HepG2 (cell line): ENCODE measurements at regions not wholly inside any gene's neighbourhood (a gene's known extent, or its start where the extent isn't known, plus 50 kb on each side); places are given as distances from the start of the nearest gene placed in this dataset.
A peak's percentile ranks its signal among the peaks of the same experiment; 100 is the strongest.

Source experiments
- CBFB ChIP-seq: sonication (generic); formaldehyde crosslinking; IDR thresholded peaks from 2 replicates; pipeline ENCODE4 v1.4.0; 2020; ENCODE audit warnings: missing genetic modification reagents
- CC2D1A ChIP-seq: sonication (generic); formaldehyde crosslinking; IDR thresholded peaks from 2 replicates; pipeline ENCODE4 v1.8.1; 2023; ENCODE audit warnings: mild to moderate bottlenecking, missing genetic modification reagents
- CENPX ChIP-seq: sonication (generic); formaldehyde crosslinking; IDR thresholded peaks from 2 replicates; pipeline ENCODE4 v1.9.0; 2021; ENCODE audit warnings: mild to moderate bottlenecking, missing genetic modification reagents, moderate library complexity
- CHCHD3 ChIP-seq: sonication (generic); formaldehyde crosslinking; IDR thresholded peaks from 2 replicates; pipeline ENCODE4 v1.8.0; 2022; ENCODE audit warnings: mild to moderate bottlenecking, missing genetic modification reagents, moderate library complexity
- FLYWCH1 ChIP-seq: sonication (generic); formaldehyde crosslinking; IDR thresholded peaks from 2 replicates; pipeline ENCODE4 v1.8.1; 2023; ENCODE audit warnings: mild to moderate bottlenecking, missing genetic modification reagents
- FOXA1 ChIP-seq, 2 experiments: fragments of 450-650 bp in 1 of 2; sonication (generic) in 1 of 2; formaldehyde crosslinking in 1 of 2; IDR thresholded peaks; 2 replicates each; pipeline versions ENCODE4 v1.4.0 to v1.6.1; 2016 to 2020; ENCODE audit warnings: missing genetic modification reagents in 1 of 2
- GMEB2 ChIP-seq: IDR thresholded peaks from 2 replicates; pipeline ENCODE4 v1.6.1; 2016; ENCODE audit warnings: missing biosample characterization, missing genetic modification reagents, low read depth
- HOXA3 ChIP-seq: sonication (generic); formaldehyde crosslinking; IDR thresholded peaks from 2 replicates; pipeline ENCODE4 v1.5.0; 2020; ENCODE audit warnings: missing genetic modification reagents
- KDM1A ChIP-seq: IDR thresholded peaks from 2 replicates; pipeline ENCODE4 v1.6.1; 2016; ENCODE audit warnings: missing compliant biosample characterization
- KDM2A ChIP-seq: sonication (generic); formaldehyde crosslinking; IDR thresholded peaks from 2 replicates; pipeline ENCODE4 v1.4.0; 2020; ENCODE audit warnings: low read depth, missing genetic modification reagents, borderline replicate concordance
- MLLT10 ChIP-seq: sonication (generic); formaldehyde crosslinking; IDR thresholded peaks from 2 replicates; pipeline ENCODE4 v1.4.0; 2020; ENCODE audit warnings: missing genetic modification reagents
- MTF1 ChIP-seq: sonication (generic); formaldehyde crosslinking; IDR thresholded peaks from 2 replicates; pipeline ENCODE4 v1.5.0; 2020; ENCODE audit warnings: missing genetic modification reagents
- NFIB ChIP-seq: sonication (generic); formaldehyde crosslinking; IDR thresholded peaks from 2 replicates; pipeline ENCODE4 v1.9.0; 2021; ENCODE audit warnings: missing genetic modification reagents, mild to moderate bottlenecking, borderline replicate concordance
- RFXAP ChIP-seq: sonication (generic); formaldehyde crosslinking; IDR thresholded peaks from 2 replicates; pipeline ENCODE4 v1.4.0; 2020; ENCODE audit warnings: missing genetic modification reagents, borderline replicate concordance
- RNF219 ChIP-seq: sonication (generic); formaldehyde crosslinking; IDR thresholded peaks from 2 replicates; pipeline ENCODE4 v1.5.0; 2020; ENCODE audit warnings: mild to moderate bottlenecking, missing genetic modification reagents
- SP4 ChIP-seq: sonication (generic); formaldehyde crosslinking; IDR thresholded peaks from 2 replicates; pipeline ENCODE4 v1.8.1; 2023; ENCODE audit warnings: mild to moderate bottlenecking, missing genetic modification reagents
- TGIF2 ChIP-seq: IDR thresholded peaks from 2 replicates; pipeline ENCODE4 v1.6.1; 2016; ENCODE audit warnings: control low read depth, missing compliant biosample characterization
- XBP1 ChIP-seq: sonication (generic); formaldehyde crosslinking; IDR thresholded peaks from 2 replicates; pipeline ENCODE4 v1.5.0; 2020; ENCODE audit warnings: missing genetic modification reagents
- ZBTB4 ChIP-seq: sonication (generic); formaldehyde crosslinking; IDR thresholded peaks from 2 replicates; pipeline ENCODE4 v1.4.0; 2020; ENCODE audit warnings: missing genetic modification reagents, mild to moderate bottlenecking, borderline replicate concordance
- ZNF143 ChIP-seq: sonication (generic); formaldehyde crosslinking; IDR thresholded peaks from 2 replicates; pipeline ENCODE4 v1.4.0; 2020; ENCODE audit warnings: missing genetic modification reagents
- ZNF33A ChIP-seq: sonication (generic); formaldehyde crosslinking; IDR thresholded peaks from 2 replicates; pipeline ENCODE4 v1.5.1; 2020; ENCODE audit warnings: missing genetic modification reagents, mild to moderate bottlenecking, moderate library complexity, borderline replicate concordance
- ZNF33B ChIP-seq: sonication (generic); formaldehyde crosslinking; IDR thresholded peaks from 2 replicates; pipeline ENCODE4 v1.5.1; 2020; ENCODE audit warnings: mild to moderate bottlenecking, missing genetic modification reagents
- ZNF354B ChIP-seq: sonication (generic); formaldehyde crosslinking; IDR thresholded peaks from 2 replicates; pipeline ENCODE4 v1.8.0; 2022; ENCODE audit warnings: mild to moderate bottlenecking, missing genetic modification reagents
- ZNF576 ChIP-seq: sonication (generic); formaldehyde crosslinking; IDR thresholded peaks from 2 replicates; pipeline ENCODE4 v1.4.0; 2020; ENCODE audit warnings: mild to moderate bottlenecking, missing genetic modification reagents

DNA sequence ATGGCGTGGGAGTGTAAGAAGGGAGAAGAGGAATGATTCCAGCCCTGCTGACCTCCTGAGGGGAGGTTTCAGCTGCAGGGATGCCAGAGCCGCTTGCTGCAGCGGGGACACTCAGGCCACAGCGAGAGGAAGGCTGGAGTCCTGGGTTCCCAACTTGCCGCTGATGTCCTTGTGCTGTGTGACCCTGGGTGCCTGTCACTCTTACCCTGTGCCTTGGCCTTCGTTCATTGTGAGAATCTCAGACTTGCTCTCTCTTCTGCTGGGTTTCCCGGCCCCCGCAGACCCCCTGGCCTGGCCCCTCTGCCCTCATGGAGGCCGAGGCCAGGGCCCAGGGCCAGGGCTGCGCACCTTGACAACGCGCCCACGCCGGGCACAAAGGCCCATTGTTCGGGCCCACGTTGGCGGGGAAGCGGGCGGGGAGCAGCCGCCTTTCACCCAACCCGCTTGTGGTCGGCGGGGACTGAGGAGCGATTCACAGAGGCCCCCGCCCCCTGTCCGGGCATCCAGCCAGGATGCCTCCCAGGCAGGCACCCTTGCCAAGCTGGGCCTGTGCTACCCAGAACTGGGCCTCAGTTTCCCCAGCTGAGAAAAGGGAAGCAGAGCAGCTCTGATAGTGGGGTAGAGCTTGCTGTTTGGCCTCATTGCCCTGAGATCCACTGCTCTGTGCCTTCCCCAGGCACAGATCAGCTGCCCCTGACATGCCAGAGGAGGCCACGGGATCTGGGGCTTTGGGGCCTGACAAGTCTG is 52.4 kb downstream of the CEBPB start (continued):
- TF ChIP-seq RNF219 (CRISPR knock-in tag) (no peak), CENPX (CRISPR knock-in tag) (no peak), ZNF354B (CRISPR knock-in tag) (no peak), GMEB2 (CRISPR knock-in tag) (peak; percentile 55; the same call in 1 of the 2 replicates), FLYWCH1 (CRISPR knock-in tag) (no peak), ZNF33A (CRISPR knock-in tag) (peak; percentile 47; the same call in 1 of the 2 replicates), NFIB (CRISPR knock-in tag) (no peak), FOXA1 (IDR thresholded peaks at IDR 0.05) (no peak), FOXA1 (CRISPR knock-in tag; IDR thresholded peaks at IDR 0.05) (peak; percentile 5; the same call in 1 of the 2 replicates), CBFB (CRISPR knock-in tag) (peak; percentile 93), ZBTB4 (CRISPR knock-in tag) (0 out of 2 replicates have a peak, but pooled peaks have one; percentile 63), SP4 (peak; percentile 81; the same call in 1 of the 2 replicates), ZNF576 (CRISPR knock-in tag) (peak; percentile 70; the same call in 1 of the 2 replicates), HOXA3 (CRISPR knock-in tag) (peak; percentile 95), MTF1 (CRISPR knock-in tag) (no peak), ZNF143 (CRISPR knock-in tag) (no peak), XBP1 (CRISPR knock-in tag) (no peak), KDM2A (CRISPR knock-in tag) (peak; percentile 92), RFXAP (CRISPR knock-in tag) (peak; percentile 92), ZNF33B (CRISPR knock-in tag) (peak; percentile 74; the same call in 1 of the 2 replicates), CHCHD3 (CRISPR knock-in tag) (no peak; the same call in 1 of the 2 replicates), TGIF2 (CRISPR knock-in tag) (peak; percentile 55), CC2D1A (CRISPR knock-in tag) (no peak), KDM1A (peak; percentile 72; the same call in 1 of the 2 replicates), MLLT10 (CRISPR knock-in tag) (no peak)
